Bronchial epithelial cell (primary cell): ENCODE measurements at regions not wholly inside any gene's neighbourhood (a gene's known extent, or its start where the extent isn't known, plus 50 kb on each side); places are given as distances from the start of the nearest gene placed in this dataset.
A peak's percentile ranks its signal among the peaks of the same experiment; 100 is the strongest.

Experiments
- DNase-seq: peaks from one replicate; pipeline ENCODE4 v3.0.0-alpha.2; 2010; ENCODE audit warnings: low read depth
- FAIRE-seq: peaks from 2 replicates; lab custom pipeline; 2011; peaks lifted over from hg19 to GRCh38; lab: Jason Lieb, UNC
- H3K27me3 ChIP-seq: 2 replicates; pipeline ENCODE4 v1.5.1; 2011; ENCODE audit warnings: low read length; ENCODE audit not compliant: control insufficient read depth, insufficient read depth
- H3K36me3 ChIP-seq: 2 replicates; pipeline ENCODE4 v1.5.1; 2011; ENCODE audit warnings: low read length; ENCODE audit not compliant: control insufficient read depth, insufficient read depth
- H3K4me3 ChIP-seq: 2 replicates; pipeline ENCODE4 v1.5.1; 2011; ENCODE audit warnings: mild to moderate bottlenecking, low read depth, low read length, control low read depth
- CTCF ChIP-seq: IDR thresholded peaks from 2 replicates; pipeline ENCODE4 v1.5.1; 2011; ENCODE audit warnings: mild to moderate bottlenecking, moderate library complexity, low read length, control low read depth, inconsistent platforms; ENCODE audit not compliant: insufficient read depth, severe bottlenecking

GRCh38 chr4:156347412-156348075 is 393.9 kb upstream of the CTSO start:
- Histone ChIP-seq H3K36me3 (no peaks in the 10 kb centered on the region), H3K27me3 (no peaks in the 10 kb centered on the region), H3K4me3 (no peak overlapping the region)
- no peak for FAIRE-seq
- TF ChIP-seq CTCF, result no peak
- DNase-seq, result peak; percentile 71

- Histone ChIP-seq H3K4me3 (no peak overlapping the region), H3K27me3 (no peaks in the 10 kb centered on the region), H3K36me3 (no peaks in the 10 kb centered on the region)
- no peak for FAIRE-seq
- DNase-seq, result no peak
- TF ChIP-seq CTCF, result no peak
Observed at GRCh38 chr4:156346959-156347385, 393.3 kb upstream of the CTSO start.

- no peaks in the 10 kb centered on the region for H3K36me3 ChIP-seq
- TF ChIP-seq CTCF, result no peak
- no peak for FAIRE-seq
- no peak for DNase-seq
- H3K4me3 ChIP-seq, result no peak overlapping the region
- no peaks in the 10 kb centered on the region for H3K27me3 ChIP-seq
Observed at GRCh38 chr4:156344397-156344796, 390.7 kb upstream of the CTSO start.

- FAIRE-seq (no peak), DNase-seq (peak; percentile 29)
- Histone ChIP-seq H3K4me3 (no peak overlapping the region), H3K27me3 (no peaks in the 10 kb centered on the region), H3K36me3 (no peaks in the 10 kb centered on the region)
- no peak for TF ChIP-seq CTCF
Observed at GRCh38 chr4:156336511-156336910, 382.8 kb upstream of the CTSO start.

GRCh38 chr4:156335721-156336120 is 382.1 kb upstream of the CTSO start:
- FAIRE-seq (no peak), DNase-seq (no peak)
- TF ChIP-seq CTCF, result no peak
- Histone ChIP-seq H3K36me3 (no peaks in the 10 kb centered on the region), H3K27me3 (no peaks in the 10 kb centered on the region), H3K4me3 (no peak overlapping the region)
